ENCODE measurements at regions not wholly inside any gene's neighbourhood (a gene's known extent, or its start where the extent isn't known, plus 50 kb on each side); places are given as distances from the start of the nearest gene placed in this dataset.
"Not testable (repeated sequence)": the region's sequence is repeated elsewhere in the genome, so short reads cannot be mapped to it uniquely, and the experiment has no call there.

DNA sequence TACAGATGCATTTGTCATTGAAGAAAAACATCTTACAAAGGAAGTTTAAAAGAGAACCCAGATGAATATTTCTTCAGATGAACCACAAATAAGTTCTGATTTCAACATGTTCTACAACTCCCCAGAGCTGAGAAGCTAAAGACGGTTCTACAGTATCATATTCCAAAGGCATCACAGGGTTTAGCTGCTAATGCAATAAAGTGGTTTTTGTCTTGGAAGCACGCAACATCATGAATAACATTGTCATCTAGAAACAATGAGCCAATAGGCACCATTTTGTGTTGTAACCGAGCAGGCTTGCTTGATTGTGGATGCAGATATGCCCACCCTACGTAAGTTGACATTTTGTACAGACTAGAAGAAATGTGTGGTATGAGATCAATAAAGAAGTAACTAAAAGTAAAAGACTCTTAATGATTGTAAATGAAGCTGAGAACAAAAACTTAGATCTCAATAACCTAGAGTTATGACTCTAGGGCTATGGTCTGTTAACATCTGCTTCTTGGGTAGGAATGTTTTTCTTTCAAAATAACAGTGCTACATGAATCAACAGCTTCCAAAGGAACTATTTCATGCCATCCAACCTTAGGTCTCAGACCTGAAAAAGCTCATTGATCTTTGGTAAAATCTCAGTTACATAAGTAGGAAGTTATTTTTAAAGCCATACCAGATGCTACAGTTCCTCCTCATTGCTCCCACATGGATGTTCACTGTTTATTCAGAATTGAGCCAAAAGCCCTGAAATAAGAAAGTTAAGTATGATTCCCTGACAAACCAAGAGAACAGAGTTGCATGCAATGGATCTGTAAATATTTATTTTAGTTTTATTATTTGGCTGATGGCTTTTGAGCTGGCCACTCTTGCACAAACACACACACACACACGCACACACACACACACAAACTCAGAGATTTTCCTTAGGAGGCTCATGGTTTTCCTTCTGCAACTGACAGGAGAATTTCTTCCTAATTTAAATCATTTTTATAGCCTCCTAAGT is 118.7 kb upstream of the SLCO6A1 start:
- no peak for DNase-seq (ENCODE audit: low read depth)

DNA sequence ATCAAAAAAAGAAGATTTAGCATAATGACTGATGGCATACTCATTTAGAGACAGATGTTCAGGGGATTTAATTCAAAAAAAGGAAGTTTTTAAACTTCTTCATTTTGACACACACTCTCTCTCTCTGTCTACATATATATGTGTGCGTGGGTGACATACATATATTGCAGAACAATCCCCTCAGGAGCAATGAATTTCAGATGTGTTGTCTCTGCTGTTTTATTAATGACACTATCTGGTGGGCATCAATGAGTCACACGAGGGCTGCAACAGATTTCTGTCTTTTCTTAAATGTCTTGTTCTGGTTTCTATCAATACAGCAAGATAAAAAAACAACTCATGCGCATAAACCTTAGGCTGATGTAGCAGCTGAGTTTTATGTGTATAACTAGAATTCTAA is 123.5 kb upstream of the SLCO6A1 start:
- DNase-seq (ENCODE audit: low read depth), result no peak

- DNase-seq (ENCODE audit: low read depth), result no peak
Observed at GRCh38 chr5:102623329-102624065, 124.7 kb upstream of the SLCO6A1 start.

DNA sequence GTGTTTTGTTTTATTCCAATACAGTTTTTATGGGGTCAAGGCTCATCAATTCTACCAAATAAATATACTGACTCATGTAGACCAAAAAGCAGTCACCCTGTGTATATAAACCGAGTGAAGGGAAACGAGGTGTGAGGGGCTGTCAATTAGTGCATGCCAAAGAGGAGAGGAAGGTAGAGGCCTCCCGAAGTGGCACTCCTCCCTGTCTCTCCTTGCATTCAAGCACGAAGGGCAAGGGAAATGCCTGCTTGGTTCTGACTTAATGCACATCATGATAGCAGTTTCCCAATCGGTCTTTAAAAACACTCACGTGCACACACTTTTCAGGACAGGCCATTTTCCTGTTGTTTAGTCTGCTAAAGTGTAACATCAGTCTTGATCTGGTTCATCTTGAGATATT is 125.6 kb upstream of the SLCO6A1 start:
- no peak for DNase-seq (ENCODE audit: low read depth)

DNA sequence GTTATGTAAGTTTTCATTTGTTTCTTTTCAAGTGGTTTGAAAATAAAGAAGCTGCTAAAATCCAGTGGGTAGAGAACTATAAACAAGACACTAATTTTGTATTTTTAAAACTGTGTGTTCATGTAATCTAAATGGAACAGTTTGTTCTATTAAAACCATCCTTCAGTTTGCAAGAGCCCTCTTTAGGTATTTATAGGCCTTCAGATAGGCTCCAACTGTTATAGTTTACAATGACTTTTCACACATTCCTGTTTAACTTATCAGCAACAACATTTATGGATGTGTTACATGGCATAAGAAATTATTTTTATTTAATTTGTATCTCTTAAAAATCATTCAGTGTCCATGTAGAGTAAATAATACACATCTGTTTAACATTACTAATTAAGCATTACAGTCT is 126.7 kb upstream of the SLCO6A1 start:
- no peak for DNase-seq (ENCODE audit: low read depth)

DNA sequence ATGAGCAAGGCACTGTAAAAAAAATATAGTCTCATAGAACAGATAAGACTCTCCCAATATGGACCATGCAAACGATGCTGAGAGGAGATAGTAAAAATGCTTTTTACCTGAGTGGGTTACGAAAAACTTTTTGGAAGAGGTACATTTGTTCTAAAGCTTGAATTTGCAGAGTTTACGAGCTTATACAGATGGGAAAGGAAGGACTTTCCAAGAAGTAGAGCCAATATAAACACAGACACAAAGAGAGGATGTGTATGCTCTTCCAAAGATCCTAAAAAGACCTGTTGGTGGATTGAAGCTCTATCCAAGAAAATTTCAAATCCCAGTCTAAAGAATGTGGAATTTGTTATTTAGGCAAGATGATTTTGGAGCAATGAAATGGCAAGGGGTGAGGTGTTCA is 127.1 kb upstream of the SLCO6A1 start:
- DNase-seq (ENCODE audit: low read depth), result no peak

GRCh38 chr5:102627315-102627714 is 127.8 kb upstream of the PAM start:
- DNase-seq (ENCODE audit: low read depth), result no peak

DNA sequence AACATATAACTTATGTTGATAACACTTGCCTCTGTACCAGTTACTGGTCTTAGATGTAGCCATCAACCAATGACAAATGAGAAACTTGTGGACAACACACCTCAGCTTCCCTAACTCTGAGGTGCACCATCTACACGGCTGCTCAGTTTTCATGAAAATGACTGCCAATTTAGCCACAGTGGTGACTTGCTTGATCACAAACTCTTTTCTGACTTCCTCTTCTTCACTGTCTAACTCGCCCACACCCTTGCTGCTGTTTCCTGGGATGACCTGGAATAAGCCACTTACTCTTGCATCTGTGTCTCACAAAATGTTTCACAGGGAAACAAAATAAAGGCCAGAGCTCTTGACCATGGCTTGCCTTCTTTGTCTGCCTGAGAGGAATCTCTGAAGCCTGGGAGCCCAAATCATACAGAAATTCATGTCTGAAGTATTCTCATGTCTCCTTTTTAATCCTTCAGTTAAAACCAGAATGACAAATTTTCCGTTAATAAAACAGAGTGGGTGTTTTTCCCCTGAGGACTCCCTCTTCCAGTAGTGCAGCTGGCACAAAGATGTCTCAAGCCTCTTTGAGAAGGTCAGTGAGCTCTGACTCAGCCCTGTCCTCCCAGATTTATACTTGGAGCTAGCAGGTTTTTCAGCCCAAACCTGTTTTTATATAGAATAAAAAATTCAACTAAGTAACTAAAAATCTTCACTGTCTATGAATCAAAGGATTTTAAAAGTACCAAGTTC is 126.5 kb upstream of the PAM start:
- no peak for DNase-seq (ENCODE audit: low read depth)

GRCh38 chr5:102629827-102630605 is 125.1 kb upstream of the PAM start:
- no peak for DNase-seq (ENCODE audit: low read depth)

DNA sequence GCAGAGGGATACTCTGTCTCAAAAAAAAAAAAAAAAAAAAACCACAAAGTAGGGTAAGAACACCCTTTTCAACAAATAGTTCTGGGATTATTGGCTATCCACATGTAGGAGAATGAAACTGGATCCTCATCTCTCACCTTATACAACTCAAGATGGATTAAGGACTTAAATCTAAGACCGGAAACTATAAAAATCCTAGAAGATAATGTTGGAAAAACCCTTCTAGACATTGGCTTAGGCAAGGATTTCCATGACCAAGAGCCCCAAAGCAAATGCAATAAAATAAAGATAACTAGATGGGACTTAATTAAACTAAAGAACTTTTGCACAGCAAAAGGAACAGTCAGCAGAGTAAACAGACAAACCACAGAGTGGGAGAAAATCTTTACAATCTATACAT is 119.7 kb upstream of the PAM start:
- not testable (repeated sequence) for DNase-seq (ENCODE audit: low read depth)

DNA sequence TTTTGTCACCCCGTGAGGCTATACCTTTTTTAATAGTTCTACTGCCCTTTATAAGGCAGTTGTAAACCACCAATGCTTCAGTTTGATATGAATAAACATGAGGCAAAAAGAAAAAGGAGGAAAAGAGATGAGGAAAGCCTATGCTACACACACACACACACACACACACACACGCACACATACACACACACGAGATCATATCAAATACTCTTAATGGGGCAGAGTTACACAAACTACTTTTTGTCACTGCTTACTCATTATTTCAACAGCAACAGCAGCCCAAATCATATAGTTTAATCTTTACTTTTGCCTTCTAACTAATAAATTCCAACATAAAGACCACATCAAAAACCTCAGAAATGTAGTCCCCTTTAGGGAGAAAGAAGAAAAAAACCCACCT is 116.8 kb upstream of the PAM start:
- DNase-seq (ENCODE audit: low read depth), result no peak

DNA sequence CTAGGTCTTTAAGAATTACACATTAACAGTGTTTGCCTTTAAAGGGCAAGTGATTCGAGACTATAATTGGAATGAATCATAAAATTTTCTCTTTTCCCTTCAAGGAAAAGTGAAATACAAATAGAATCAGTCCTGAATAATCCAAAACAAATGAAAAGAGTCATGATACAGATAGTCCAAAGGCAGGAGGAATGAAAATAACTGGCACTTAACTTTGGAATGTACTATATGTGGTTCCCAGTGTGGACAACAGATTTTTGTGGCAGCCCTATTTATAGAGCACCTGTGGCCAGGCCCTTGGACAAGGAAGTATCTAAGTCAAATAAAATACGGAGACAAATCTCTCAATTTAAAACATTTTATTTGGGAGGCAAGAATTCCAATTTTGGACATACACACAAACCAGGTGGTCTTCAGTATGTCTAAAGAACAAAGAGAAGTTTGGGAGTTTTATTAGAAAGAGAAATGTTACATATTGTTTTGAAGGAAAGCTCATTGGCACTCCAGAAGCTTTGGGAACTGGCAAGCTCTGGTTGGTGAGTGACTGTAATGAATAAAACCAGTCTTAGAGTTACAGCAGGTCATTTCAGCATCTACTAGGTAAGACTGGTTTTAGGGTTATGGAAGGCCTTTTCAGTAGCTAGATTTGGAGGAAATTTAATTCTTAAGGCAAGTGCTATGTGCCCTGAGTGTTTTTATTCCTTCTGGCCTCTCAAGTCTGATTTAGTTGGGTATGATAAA is 116.0 kb upstream of the PAM start:
- DNase-seq (ENCODE audit: low read depth), result no peak

- DNase-seq (ENCODE audit: low read depth), result no peak
Observed at GRCh38 chr5:102649731-102650130, 105.4 kb upstream of the PAM start.

GRCh38 chr5:102651466-102651865 is 103.6 kb upstream of the PAM start:
- DNase-seq (ENCODE audit: low read depth), result no peak

DNA sequence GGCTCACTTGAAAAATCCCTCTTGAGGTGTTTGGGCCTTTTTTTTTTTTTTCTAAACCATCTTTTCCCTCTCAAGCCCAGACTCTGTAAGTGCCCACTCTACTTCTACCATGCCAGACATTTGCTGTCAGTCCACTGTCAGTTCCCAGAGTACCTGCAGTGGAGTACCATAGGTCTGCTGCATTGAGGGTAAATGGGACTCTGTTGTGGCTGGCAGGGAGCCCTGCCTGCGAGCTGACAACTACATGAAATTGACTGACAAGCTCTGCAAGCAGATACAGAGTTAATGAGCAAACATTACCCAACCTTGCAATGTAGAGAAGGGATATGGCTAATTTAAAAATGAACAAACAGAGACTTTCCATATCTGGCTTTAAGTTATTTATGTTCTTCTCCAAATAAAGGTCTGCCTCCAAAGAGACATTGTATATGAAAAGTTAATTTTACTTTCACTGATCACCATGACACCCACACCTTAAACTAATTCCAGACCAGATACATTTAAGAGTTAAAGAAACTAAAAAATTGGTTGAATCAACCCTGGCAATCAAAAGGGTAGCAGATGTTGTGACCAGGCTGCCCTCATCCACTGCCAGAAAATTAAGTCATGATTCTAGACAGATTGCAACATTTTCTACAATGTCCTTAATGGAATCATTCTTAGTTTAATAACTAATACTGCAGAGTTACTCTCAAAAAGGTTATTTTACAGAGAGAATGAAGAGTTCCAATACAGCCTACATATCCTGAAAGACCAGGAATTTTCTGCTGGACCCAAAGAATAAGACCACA is 100.4 kb upstream of the PAM start:
- DNase-seq (ENCODE audit: low read depth), result no peak

DNA sequence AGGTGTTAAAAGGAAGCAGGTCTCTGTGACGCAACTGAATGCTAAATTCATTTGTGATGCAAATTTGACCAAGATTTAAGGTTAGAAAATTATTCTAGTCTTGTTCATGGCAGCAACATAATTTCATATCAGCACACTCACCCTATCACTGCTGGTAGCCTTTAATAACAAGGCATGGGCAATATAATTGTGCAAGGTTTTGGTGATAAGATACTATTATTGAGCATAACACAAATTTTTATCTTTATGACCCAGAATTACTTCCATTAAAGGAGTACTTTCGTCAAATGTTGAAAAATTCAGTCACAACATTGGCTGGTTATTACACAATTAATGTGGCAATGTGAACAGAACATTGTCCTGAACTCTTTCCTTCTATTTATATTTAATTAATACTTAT is 96.0 kb upstream of the PAM start:
- no peak for DNase-seq (ENCODE audit: low read depth)

DNA sequence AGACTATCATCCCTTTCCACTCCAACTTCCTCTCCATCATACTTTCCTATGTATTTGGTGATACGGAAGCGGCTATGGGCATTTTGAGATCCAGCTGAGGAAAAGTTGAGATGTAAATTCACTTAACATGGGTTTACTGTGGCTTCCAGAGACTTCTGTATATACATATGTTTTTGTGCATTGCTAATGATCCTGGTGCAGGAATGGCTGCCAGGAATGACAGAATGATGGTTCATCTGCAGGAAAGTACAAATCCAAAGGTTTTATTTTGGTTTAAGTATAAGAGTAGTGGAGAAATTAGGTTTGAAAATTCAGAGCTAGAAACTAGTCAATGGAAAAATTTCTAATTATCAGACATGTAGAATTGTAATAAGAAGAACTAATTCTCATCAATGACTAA is 95.0 kb upstream of the PAM start:
- no peak for DNase-seq (ENCODE audit: low read depth)

DNA sequence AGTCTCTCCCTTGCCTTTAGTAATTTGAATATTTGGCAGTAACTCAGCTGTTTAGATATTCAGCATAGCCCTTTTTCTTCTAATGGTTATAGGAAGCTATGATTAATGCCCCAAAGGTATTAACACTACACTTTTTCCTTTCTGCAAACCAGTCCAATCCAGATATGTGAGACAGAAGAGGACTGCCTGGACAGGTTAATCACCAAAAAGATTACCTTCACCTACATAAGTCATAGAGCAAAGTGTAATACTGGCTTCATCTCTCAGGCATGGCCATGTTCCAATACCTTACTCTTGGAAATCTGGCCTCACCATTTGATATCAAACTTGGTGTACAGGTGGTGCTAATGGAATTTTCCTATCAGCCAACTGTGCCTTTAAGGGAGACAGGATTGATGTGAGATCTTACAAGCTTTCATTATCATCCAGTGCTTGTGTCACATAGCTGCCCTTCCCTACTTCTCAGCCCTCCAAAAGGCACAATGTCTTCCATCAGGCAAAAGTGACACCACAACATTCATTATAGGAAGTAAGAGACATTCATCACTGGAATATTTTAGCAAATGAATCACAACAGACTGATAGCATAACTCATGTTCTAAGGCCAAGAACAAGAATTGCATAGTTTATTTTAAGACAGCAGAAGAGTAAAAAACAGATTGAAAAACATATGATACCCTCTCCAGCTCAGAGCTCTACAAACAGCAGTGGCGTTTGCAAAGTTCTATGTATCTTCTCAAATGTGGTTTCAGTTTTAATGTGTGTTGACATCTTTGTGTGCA is 91.2 kb upstream of the PAM start:
- no peak for DNase-seq (ENCODE audit: low read depth)

- DNase-seq (ENCODE audit: low read depth), result no peak
Observed at GRCh38 chr5:102664616-102665335, 90.3 kb upstream of the PAM start.
